NCI-H226 (cell line): ENCODE measurements at regions not wholly inside any gene's neighbourhood (a gene's known extent, or its start where the extent isn't known, plus 50 kb on each side); places are given as distances from the start of the nearest gene placed in this dataset.
"Not testable (repeated sequence)": the region's sequence is repeated elsewhere in the genome, so short reads cannot be mapped to it uniquely, and the experiment has no call there.

Experiments used
- DNase-seq: peaks from one replicate; pipeline ENCODE4 v3.0.0-alpha.2; 2015

- no peak for DNase-seq
Observed at GRCh38 chr4:82171531-82172155, 202.1 kb downstream of the HNRNPD start.

GRCh38 chr4:82149750-82150149 is 224.0 kb downstream of the HNRNPD start:
- no peak for DNase-seq

GRCh38 chr4:82145850-82146249 is 227.9 kb downstream of the HNRNPD start:
- no peak for DNase-seq

GRCh38 chr4:82140422-82140821 is 233.4 kb downstream of the HNRNPD start:
- no peak for DNase-seq

GRCh38 chr4:82139287-82139686 is 234.5 kb downstream of the HNRNPD start:
- no peak for DNase-seq

GRCh38 chr4:82138374-82138773 is 235.4 kb downstream of the HNRNPD start:
- DNase-seq, result peak; percentile 7

- no peak for DNase-seq
Observed at GRCh38 chr4:82136161-82136801, 237.5 kb downstream of the HNRNPD start.

- DNase-seq, result no peak
Observed at GRCh38 chr4:82128355-82128754, 245.4 kb downstream of the HNRNPD start.

GRCh38 chr4:82126512-82127040 is 247.2 kb downstream of the HNRNPD start:
- DNase-seq, result no peak

- DNase-seq, result no peak
Observed at GRCh38 chr4:82125787-82126297, 247.9 kb downstream of the HNRNPD start.

GRCh38 chr4:82124932-82125786 is 248.6 kb downstream of the HNRNPD start:
- no peak for DNase-seq

- no peak for DNase-seq
Observed at GRCh38 chr4:82124365-82124764, 249.4 kb downstream of the HNRNPD start.

GRCh38 chr4:82123934-82124333 is 249.9 kb downstream of the HNRNPD start:
- DNase-seq, result no peak

- not testable (repeated sequence) for DNase-seq
Observed at GRCh38 chr4:82115183-82115582, 258.6 kb downstream of the HNRNPD start.

- DNase-seq, result no peak
Observed at GRCh38 chr4:82108506-82108905, 265.3 kb downstream of the HNRNPD start.

GRCh38 chr4:82104578-82104977 is 269.2 kb downstream of the HNRNPD start:
- DNase-seq, result no peak

GRCh38 chr4:82099928-82100579 is 273.7 kb downstream of the HNRNPD start:
- no peak for DNase-seq

GRCh38 chr4:82097504-82097903 is 276.3 kb downstream of the HNRNPD start:
- no peak for DNase-seq

GRCh38 chr4:82090717-82091116 is 283.1 kb downstream of the HNRNPD start:
- DNase-seq, result no peak

GRCh38 chr4:82084747-82085146 is 289.0 kb downstream of the HNRNPD start:
- no peak for DNase-seq

GRCh38 chr4:82077471-82077995 is 296.3 kb downstream of the HNRNPD start:
- DNase-seq, result not testable (repeated sequence)

GRCh38 chr4:82076809-82077208 is 297.0 kb downstream of the HNRNPD start:
- DNase-seq, result no peak

GRCh38 chr4:82076359-82076758 is 297.4 kb downstream of the HNRNPD start:
- DNase-seq, result no peak
